GM18520 (cell line): ENCODE measurements at regions not wholly inside any gene's neighbourhood (a gene's known extent, or its start where the extent isn't known, plus 50 kb on each side); places are given as distances from the start of the nearest gene placed in this dataset.

ENCODE experiments used
- ATAC-seq: cut with Tn5 transposase; IDR thresholded peaks from one replicate; pipeline ENCODE4 v1.9.1; 2021; ENCODE audit not compliant: unreplicated experiment

DNA sequence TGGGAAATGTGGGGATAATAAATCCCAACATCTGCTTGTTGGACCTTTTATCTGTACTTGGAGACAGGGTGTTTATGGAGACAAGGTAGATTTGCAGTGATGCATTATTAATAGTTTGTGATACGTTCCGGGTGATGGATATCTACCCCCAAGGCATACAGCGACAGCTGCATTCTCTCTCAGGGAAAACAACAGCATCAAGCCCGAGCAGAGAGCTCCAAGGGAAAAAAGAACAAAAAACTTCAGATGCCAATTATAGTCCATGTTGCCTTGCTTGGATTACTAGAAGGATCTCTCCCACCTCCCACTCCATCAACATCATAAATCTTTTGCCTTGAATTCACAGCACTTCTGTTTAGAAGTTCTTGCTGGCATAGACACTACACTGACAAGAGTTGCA is 187.5 kb upstream of the CDH11 start:
- no peak for ATAC-seq

DNA sequence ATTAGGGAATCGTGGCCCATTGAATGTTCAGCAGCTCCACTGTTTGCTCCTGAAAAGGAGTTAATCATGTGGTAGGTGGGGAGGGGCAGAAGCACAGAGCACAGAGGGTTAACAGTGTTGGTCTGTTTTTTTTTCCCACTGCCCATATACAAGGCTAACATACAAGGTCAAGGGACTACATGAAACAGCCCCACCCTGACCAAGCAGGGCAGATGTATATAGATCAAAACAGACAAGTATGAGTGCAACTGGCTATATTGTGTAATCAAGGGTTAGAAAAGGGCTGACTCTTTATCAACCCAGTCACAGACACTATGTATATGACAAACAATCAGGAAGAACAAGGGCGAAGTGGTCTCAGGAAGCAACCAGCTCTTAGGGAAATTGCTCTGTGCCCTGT is 186.6 kb upstream of the CDH11 start:
- no peak for ATAC-seq

DNA sequence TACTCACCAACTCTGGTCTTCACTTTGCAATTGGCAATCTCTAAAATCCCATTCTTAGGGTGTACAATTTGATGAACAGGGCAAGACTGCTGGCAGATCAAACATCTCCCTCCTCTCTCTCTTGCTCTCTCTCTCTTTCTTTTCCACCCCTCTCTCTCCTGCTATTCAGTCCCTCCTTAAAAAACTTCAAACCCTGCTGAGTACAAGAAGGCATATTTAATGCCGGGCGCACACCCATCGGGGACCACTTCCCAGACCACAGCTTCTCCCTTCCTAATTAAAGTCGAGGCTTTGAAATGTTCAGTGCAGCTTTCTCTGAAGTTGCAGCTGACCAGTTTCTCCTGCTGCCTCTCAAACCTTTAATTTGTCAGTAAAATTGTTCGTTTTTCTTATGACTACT is 185.4 kb upstream of the CDH11 start:
- no peak for ATAC-seq

DNA sequence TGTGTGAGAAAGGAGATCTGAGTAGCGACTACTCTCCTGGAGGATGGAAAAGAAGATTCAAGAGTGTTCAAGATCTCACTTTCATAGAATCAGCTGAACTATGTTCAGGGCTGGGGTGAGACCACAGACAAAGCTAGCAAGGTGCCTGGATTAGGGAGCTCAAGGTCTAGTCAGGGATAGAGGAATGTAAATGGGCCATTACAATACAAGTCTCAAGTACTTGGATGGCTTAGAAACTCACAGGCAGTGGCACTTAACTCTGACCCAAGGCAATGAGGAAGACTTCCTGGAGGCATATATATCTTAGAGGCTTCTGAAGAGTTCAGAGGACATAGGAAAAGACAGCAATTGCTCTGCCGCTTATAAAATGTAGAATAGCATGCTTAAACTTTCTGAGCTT is 184.9 kb upstream of the CDH11 start:
- no peak for ATAC-seq

DNA sequence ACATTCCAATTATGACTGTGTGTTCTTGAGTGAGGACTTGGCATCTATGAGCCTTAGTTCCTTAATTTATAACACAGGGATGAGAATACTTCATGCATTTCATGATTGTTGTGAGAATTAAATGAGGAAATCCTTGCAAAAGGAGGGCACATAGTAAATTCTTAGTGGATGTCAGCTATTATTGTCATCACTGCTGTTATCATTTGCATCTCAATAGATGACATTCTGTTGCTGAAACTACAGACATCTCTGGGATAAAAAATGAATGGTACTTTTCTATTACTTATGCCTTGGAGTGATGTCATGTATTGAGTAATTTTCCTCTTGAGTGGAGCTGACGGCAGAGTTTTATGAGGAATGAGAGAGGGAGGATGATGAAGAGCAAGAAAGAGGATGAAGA is 184.4 kb upstream of the CDH11 start:
- no peak for ATAC-seq

DNA sequence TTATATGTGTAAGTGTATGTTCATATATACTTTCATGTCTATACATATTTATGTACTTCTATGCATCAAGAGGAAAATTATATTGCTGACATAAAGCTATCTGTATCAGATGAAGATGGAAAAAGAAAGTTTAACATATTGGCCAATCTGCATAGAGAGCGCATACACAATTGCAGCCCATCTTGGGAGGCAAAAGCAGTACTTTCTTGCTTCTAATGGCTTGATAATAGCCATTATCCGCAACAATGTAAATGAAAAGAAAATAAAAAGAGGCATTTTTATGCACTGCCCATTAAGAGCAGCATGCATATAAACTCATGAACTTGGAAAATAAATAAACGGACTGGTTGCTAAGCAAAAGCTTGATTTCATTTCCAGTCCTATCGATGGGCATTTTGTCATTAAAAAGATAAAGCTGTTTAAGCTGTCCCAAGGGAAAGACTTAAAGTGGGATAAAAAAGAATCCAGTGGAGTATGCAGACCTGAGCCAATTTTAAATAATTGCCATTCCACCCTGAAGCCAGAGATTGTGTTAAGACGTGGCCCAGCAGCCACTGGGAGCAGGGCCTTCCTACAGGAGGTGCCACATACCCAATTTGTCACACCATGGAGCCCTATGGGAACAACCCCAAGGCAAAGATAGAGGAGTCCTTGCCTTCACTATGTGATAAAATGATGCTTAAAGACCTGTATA is 183.6 kb upstream of the CDH11 start:
- ATAC-seq, result no peak

DNA sequence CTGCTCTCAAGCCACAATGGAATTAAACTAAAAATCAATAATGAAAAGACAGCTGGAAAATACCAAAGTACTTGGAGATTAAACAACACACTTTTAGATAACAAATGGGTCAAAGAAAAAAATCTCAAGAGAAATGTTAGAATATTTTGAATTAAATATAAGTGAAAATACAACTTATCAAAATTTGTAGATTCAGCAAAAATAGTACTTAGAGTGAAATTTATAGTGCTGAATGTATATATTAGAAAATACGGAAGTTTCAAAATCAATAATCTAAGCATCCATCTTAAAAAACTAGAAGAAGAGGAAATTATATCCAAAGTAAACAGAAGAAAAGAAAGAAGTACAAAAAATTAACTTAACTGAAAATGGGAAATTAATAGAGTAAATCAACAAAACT is 179.2 kb upstream of the CDH11 start:
- ATAC-seq, result no peak

DNA sequence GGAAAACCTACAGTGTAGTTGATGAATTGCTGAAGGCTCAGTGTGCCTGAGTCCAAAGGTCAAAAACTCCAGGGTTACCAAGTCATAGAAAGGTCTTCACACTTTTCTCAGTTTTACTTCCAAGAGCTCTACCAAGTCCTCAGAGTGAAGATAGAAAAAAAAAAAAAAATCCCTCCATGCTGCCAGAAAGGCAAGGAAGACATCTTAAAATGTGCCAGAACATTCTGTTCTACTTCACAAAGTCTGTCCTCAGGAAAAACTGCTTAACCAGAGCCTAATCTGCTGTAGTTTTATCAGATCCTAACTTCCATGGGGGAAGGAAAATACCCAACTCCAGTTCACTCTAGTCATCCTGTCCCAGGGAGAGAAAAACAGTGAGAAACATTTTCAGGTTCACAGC is 175.6 kb upstream of the CDH11 start:
- ATAC-seq, result no peak

DNA sequence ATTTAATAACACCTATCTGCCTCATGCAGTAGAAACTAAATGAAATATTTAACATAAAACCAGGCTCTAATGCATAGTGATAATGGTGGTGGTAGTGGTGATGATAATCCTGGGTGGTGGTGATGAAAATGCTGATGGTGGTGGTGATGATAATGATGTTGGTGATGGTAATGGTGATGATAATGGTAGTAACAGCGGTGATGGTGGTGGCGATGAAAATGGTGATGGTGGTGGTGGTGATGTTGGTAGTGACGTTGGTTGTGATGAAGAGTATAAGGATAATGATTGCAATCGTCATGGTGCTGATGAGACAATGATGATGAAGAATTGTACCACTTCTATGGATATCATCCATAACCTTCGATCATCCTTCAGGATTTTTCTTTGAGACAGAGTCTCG is 173.7 kb upstream of the CDH11 start:
- no peak for ATAC-seq

DNA sequence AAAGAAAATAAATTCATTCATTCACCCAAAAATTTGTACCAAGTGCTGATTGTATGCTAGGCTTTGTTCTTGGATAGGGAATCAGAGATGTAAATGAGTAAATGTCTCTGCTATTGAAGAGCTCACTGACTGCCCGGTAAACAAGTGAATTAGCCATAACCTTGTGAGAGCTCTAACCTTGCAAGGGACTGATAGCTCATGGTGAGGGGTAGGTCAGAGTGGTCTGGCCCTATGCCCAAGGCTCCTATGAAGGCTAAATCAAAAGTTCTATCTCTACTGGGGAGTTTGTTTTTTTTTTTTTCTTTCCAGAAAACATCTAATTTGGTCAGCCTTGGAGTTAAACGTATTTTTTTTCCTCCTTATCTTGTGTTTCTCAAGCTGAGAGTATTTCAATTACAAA is 172.8 kb upstream of the CDH11 start:
- no peak for ATAC-seq

DNA sequence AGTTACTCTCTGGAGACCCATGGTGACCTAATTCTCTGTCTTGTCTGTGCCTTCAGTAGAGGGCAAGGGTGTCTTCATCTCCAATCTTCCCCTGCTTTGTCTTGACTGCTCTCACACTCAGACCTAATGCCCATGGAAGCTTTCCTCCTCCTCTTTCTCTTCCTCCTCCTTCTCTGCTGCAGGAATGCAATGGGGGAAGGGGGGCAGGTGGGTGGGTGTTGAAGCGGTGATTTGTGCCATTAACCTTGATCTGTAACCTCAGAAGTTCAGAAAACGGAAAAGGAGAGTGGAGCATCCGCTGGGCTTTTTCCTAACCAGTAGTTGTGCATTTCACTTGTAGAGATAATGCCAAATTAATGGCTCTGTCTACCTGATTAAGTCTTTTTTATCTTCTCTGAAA is 172.3 kb upstream of the CDH11 start:
- no peak for ATAC-seq

DNA sequence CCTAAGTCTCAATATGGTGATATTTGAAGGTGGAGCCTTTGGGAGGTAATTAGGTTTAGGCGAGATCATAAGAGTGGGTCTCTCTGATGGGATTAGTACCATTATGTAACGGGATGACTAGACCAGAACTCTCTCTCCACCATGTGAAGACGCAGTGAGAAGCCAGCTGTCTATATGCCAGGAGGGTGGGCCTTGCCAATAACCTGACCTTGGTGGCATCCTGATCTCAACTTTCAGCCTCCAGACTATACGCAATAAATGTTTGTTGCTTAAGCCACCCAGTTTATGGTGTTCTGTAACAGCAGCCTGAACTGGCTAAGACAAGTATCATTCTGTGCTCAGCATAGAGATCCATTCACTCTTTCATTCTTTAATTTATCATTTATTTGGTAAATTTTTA is 167.2 kb upstream of the CDH11 start:
- no peak for ATAC-seq

DNA sequence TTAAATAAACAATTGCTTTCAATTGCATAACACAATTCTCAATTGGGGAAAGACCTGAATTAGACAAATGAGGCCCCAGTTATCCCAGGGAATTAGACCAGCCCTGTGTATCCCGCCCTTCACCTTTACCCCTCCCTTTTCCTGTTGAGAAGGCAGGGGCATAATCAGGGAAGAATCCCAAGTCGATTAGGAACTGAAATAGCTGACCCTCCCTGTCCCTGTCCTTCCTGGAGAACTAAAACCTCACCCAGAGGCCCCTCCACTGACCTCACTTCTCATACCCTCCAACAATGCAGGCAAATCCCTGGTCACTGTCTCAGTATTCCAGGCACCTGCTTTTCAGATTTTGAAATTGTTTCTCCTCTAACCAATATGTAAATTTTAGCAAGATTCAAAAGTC is 165.4 kb upstream of the CDH11 start:
- ATAC-seq, result no peak

DNA sequence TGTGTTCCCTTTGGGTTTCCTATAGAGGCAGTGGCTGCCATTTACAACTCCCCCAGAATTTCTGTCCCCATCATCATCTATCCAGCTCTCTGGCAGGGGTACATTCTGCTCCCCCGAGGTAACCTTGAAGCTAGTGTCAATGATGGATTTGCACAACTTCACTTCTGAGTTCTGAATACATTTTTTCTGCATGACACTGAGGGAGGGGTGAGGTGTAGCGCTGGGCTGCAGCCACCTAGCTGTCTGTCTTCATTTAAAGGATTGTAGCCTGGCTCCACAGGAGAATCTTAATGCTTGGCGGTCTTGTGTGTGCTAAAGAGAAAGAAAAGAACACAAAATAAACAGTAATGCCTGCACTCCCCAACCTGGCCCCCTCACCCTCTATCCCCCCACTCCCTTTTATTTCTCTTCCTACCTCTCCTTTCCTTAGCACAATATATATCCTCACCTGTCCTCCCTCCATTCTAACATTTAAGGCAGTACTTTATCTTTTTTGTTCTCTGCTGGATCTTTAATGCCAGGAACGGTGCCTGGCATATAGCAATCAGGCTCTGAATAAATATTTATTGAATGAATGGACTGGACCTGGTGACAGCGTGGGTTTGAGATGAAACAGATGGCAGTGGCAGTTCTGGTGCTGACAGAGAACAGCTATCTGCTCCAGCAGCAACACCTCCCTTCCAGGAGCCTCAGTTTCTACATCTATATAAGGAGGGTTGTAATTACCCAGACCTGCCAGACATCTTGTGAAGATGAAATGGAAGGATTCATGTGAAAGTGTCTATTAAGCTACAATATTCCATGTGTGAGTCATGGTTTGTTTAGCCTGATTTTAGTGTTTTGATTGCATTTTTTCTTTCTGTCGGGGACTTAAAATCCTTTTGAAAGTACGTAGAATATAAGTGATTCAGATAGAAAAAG is 163.5 kb upstream of the CDH11 start:
- ATAC-seq, result no peak

DNA sequence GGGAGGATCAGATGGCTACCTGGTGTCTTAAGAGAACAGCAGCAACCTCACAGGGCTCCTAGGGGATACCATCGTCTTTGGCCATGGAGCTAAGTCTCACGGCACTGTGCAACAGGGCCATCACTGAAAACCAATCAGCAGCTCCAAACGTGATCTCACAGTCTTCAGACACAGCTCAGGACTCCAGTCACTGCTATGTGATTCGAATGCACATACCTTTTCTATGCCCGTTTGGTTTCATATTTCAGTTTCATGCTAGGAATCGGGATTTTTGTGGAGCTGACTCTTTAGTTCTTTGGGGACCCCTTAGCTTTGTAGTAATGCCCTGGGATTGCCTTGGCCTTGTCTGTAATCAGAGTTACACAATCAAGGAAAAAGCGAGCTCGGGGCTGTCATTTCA is 162.8 kb upstream of the CDH11 start:
- no peak for ATAC-seq

DNA sequence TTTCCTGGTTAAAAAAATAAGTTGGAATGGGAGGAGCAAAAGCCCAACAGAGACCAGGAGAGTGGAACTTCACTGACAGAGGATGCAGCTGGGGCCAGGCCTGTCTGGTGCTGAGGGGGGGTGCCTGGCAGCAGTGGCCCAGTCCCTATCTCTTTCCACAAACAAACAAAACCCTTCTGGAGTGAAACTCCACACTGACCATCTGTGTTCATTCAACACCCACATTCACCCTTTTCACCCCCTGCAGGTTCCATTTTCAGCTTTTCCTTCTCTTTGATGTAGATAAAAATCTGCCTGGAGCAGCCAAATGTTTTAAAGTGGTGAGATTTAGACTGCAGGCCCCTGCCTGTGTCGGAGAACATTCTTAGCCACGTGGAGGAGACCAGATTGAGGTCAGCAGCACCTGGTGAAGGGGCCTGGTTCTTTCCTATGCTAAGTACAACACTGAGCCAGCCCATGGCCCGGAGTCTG is 161.4 kb upstream of the CDH11 start:
- no peak for ATAC-seq

DNA sequence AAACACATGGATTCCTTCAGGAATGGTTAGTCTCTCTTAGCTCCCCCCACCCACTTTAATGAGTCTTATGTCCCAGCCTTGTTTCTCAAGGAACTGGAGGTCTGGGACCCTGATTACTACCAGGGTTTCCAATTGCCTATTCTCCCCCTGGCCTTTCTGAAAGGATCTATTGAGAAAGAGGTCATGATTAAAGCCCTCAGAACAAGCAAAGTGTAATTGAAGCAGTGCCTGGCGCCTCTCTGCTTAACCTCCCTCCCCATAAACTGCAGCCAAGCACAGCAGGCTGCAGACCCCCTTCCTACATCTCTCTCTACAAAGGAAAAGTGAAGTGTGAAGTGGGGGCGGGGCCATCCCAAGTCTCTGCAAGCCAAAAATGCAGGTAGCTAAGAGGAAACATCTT is 159.7 kb upstream of the CDH11 start:
- ATAC-seq, result no peak

DNA sequence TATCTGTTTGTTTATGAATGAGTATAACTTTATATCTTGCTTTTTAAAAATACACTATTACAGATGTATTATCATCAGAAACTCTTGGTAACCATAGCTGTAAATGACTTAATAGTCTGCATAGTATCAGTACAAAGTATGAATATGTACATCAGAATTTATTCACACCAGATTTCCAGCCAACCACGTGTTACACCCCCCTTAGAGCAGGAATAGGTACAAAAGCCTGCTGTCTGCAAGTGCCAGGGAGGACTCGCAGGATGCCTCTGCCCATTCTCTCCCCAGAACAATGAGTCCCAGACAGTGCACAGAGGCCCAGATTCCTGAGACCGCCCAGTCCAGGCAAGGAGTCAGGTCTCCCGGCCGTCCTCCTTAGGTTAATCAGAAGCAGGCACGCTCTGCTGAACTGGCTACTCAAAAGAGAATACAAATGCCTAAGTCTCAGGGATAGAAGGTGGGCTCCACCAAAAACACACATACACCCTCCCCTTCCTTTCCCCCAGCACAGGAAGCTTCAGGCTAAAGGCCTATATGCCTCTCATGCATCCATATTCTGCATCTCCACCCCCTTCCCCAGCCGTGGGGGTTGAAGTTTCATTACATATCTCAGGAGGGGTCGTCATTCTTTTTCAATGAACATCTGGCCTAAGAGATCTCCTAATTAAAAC is 159.1 kb upstream of the CDH11 start:
- no peak for ATAC-seq

DNA sequence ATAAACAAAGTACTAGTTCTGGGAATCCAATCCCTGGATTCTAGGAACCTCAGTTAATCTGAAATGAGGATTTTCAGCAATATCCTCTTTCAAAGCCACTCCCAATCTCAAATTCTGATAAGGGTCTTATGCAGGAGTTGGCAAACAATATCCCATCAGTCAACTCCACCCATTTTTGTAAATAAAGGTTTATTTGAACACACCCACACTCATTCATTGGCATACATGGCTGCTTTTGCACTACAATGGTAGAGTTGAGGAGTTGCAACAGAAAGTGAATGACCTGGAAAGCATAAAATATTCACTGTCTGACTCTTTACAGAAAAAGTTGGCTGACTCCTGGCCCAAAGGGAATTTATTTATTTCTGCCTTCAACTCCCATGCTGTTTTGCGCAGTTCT is 157.7 kb upstream of the CDH11 start:
- no peak for ATAC-seq

DNA sequence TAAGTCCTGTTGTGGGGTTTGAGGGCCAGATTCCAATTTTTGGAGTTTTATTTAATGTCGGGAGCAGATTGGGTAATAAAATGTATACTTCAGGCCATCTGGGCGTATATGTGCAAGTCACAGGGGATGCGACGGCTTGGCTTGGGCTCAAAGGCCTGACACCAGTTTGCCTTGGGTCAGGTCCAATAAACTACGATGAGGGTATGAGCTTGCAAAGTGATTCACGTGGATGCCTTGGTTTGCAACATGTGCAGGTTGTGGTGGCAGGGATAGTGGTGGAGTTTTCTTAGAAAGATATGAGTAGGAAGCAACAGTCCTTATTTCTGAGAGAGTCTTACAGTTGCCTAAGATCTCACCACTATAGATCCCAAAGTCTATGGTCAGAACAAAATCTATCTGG is 157.0 kb upstream of the CDH11 start:
- ATAC-seq, result no peak

DNA sequence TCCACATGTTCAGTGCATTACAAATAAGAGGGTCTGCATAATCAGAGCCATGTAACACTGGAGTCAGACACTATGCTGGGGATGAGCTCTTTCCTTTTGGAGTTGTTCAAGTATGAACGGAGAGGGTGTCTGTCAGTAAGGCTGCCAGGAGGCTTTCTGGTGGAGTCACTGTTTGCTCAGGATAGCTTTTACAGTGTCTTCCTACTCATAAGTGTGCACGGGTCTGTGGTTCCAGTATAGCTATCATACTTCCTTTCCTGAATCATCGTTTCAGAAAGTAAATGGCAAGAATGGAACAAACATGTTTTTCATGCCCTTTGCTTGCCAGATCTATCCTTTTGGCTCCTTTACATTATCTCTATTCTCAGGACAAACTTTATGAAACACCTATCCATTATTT is 152.7 kb upstream of the CDH11 start:
- no peak for ATAC-seq
